OCI-LY3 (cell line): ENCODE measurements at regions not wholly inside any gene's neighbourhood (a gene's known extent, or its start where the extent isn't known, plus 50 kb on each side); places are given as distances from the start of the nearest gene placed in this dataset.
"Not testable (repeated sequence)": the region's sequence is repeated elsewhere in the genome, so short reads cannot be mapped to it uniquely, and the experiment has no call there.

ENCODE experiments used
- H2AFZ ChIP-seq: fragments of 200-600, 300-600 bp; shearing (Covaris generic); 2 replicates; pipeline ENCODE4 v1.6.0; 2014; ENCODE audit warnings: antibody characterized with exemption, low read depth, low read length
- H3K27ac ChIP-seq: fragments of 200-600, 300-600 bp; sonication (generic); 2 replicates; pipeline ENCODE4 v1.5.1; 2014; ENCODE audit warnings: mild to moderate bottlenecking, low read length, moderate library complexity, mixed read lengths
- H3K27me3 ChIP-seq: fragments of 200-600, 300-600 bp; sonication (generic); 2 replicates; pipeline ENCODE4 v1.6.1; 2014; ENCODE audit warnings: low read depth, low read length, mixed read lengths
- H3K36me3 ChIP-seq: fragments of 200-600, 300-600 bp; sonication (generic); replicated peaks from 2 replicates; pipeline ENCODE3; 2014; ENCODE audit warnings: low read depth, low read length, mixed read lengths
- H3K4me1 ChIP-seq: fragments of 300-600, 200-600 bp; sonication (generic); 2 replicates; pipeline ENCODE4 v1.6.1; 2014; ENCODE audit warnings: low read length, mixed read lengths
- H3K4me2 ChIP-seq: fragments of 200-600, 300-600 bp; sonication (generic); 2 replicates; pipeline ENCODE4 v1.6.1; 2014; ENCODE audit warnings: low read length, mixed read lengths
- H3K4me3 ChIP-seq: fragments of 300-600, 200-600 bp; sonication (generic); 2 replicates; pipeline ENCODE4 v1.5.1; 2014; ENCODE audit warnings: antibody characterized with exemption, mild to moderate bottlenecking, low read length, moderate library complexity
- H3K79me2 ChIP-seq: fragments of 300-600, 200-600 bp; shearing (Covaris generic); 2 replicates; pipeline ENCODE4 v1.6.1; 2014; ENCODE audit warnings: mild to moderate bottlenecking, low read length, mixed read lengths
- H3K9ac ChIP-seq: fragments of 300-600, 200-600 bp; shearing (Covaris generic); 2 replicates; pipeline ENCODE4 v1.6.0; 2014; ENCODE audit warnings: mild to moderate bottlenecking, low read length, moderate library complexity
- H3K9me3 ChIP-seq: fragments of 200-600, 300-600 bp; shearing (Covaris generic); 2 replicates; pipeline ENCODE4 v1.6.1; 2014; ENCODE audit warnings: low read length, mixed read lengths; ENCODE audit not compliant: insufficient read depth
- H4K20me1 ChIP-seq: fragments of 200-600, 300-600 bp; sonication (generic); 2 replicates; pipeline ENCODE4 v1.6.1; 2016; ENCODE audit warnings: low read length, mixed read lengths; ENCODE audit not compliant: insufficient read depth
- EZH2phosphoT487 ChIP-seq: fragments of 200-600 bp; shearing (Covaris generic); IDR thresholded peaks from 2 replicates; pipeline ENCODE4 v1.6.1; 2018; ENCODE audit warnings: antibody characterized with exemption, mixed run types, low read depth
- TF ChIP-seq, protein P1 (sequence below): fragments of 200-600, 300-600 bp; sonication (generic); IDR thresholded peaks from 2 replicates; pipeline ENCODE4 v1.5.1; 2014; ENCODE audit warnings: antibody characterized with exemption, low read length, low read depth

DNA sequence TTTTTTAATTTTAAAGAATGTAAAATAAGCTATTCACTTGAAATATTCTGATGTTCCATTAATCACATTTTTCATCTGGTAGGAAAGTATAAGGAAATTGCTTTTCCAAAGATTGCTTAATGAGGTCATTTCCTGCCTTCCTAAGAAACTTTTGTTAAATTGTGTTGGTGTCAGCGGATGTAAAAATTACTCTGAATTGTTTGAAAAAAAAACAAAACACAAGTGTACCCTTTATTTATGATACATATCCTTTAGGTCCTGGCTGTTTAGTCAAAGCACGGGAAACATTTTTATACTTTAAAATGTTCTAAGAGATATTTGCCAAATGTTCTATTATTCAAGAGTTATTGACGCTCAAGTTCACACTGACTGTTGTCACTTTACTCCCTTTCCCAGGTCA, 1357.4 kb upstream of the GOT2 start:
- Histone ChIP-seq H3K79me2 (no peaks in the 10 kb centered on the region), H3K9ac (no peak overlapping the region), H3K27ac (no peak overlapping the region), H3K36me3 (no peaks in the 10 kb centered on the region), H3K4me3 (no peak overlapping the region), H2AFZ (no peak overlapping the region), H4K20me1 (no peaks in the 10 kb centered on the region), H3K9me3 (no peaks in the 10 kb centered on the region), H3K4me2 (no peak overlapping the region), H3K4me1 (no peaks in the 10 kb centered on the region), H3K27me3 (no peaks in the 10 kb centered on the region)
- no peak for TF ChIP-seq EZH2phosphoT487
- TF ChIP-seq, protein P1, sequence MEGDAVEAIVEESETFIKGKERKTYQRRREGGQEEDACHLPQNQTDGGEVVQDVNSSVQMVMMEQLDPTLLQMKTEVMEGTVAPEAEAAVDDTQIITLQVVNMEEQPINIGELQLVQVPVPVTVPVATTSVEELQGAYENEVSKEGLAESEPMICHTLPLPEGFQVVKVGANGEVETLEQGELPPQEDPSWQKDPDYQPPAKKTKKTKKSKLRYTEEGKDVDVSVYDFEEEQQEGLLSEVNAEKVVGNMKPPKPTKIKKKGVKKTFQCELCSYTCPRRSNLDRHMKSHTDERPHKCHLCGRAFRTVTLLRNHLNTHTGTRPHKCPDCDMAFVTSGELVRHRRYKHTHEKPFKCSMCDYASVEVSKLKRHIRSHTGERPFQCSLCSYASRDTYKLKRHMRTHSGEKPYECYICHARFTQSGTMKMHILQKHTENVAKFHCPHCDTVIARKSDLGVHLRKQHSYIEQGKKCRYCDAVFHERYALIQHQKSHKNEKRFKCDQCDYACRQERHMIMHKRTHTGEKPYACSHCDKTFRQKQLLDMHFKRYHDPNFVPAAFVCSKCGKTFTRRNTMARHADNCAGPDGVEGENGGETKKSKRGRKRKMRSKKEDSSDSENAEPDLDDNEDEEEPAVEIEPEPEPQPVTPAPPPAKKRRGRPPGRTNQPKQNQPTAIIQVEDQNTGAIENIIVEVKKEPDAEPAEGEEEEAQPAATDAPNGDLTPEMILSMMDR = no peak

DNA sequence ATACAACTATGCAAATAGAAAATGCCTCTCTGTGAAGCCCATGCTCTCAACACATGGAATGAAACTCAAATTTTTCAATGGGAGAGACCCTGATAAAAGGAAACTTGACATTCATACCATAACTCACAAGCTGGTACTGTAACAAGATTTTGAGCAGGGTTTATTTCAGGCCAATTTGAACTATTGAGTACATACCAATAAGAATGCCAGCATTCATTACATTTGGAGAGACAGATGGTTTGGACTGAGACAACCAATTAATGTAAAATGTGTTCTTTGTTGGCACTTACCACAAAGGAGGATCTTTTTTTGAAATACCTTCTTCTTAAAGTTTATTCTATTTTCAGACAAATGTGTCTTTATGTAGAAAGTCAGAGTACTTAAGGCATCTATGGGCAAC, 1357.0 kb upstream of the GOT2 start:
- Histone ChIP-seq H3K27ac (no peak overlapping the region), H3K9ac (no peak overlapping the region), H3K4me1 (no peaks in the 10 kb centered on the region), H3K27me3 (no peaks in the 10 kb centered on the region), H3K9me3 (no peaks in the 10 kb centered on the region), H3K36me3 (no peaks in the 10 kb centered on the region), H3K79me2 (no peaks in the 10 kb centered on the region), H3K4me3 (no peak overlapping the region), H3K4me2 (no peak overlapping the region), H4K20me1 (no peaks in the 10 kb centered on the region), H2AFZ (no peak overlapping the region)
- TF ChIP-seq EZH2phosphoT487 = no peak
- TF ChIP-seq, protein P1 = no peak

DNA sequence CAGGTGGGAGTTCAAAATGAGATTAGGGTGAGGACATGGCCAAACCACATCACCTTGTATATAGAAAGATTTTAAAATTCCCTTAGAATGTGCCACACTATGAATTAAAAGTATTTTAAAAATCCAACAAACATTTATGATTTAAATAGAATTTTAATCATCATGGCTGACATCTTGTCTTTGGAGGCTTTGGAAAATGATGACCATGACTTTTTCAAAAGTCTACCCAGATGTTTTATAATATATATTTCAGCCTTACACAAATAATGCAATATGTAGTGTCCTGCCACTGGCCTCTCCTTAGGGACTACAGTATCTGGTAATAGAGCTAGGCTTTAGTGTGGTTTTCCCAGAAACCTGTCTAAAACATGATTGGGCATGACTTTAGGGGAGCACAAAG, 1353.4 kb upstream of the GOT2 start:
- H3K4me1 ChIP-seq = no peaks in the 10 kb centered on the region
- no peak overlapping the region for H3K4me3 ChIP-seq
- H3K27ac ChIP-seq = no peak overlapping the region
- TF ChIP-seq, protein P1 = no peak
- no peak for TF ChIP-seq EZH2phosphoT487
- H3K4me2 ChIP-seq = no peak overlapping the region
- no peaks in the 10 kb centered on the region for H3K36me3 ChIP-seq
- no peaks in the 10 kb centered on the region for H3K79me2 ChIP-seq
- H4K20me1 ChIP-seq = no peaks in the 10 kb centered on the region
- H3K9ac ChIP-seq = no peak overlapping the region
- no peaks in the 10 kb centered on the region for H3K9me3 ChIP-seq
- no peak overlapping the region for H2AFZ ChIP-seq
- H3K27me3 ChIP-seq = no peaks in the 10 kb centered on the region

DNA sequence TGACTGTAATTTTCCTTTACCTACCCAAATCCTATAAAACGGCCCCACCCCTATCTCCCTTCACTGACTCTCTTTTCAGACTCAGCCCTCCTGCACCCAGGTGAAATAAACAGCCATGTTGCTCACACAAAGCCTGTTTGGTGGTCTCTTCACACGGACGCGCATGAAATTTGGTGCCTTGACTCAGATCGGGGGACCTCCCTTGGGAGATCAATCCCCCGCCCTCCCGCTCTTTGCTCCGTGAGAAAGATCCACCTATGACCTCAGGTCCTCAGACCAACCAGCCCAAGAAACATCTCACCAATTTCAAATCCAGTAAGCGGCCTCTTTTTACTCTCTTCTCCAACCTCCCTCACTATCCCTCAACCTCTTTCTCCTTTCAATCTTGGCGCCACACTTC, 1344.7 kb upstream of the GOT2 start:
- not testable (repeated sequence) for H3K9ac ChIP-seq, H3K79me2 ChIP-seq, H3K27me3 ChIP-seq, H4K20me1 ChIP-seq, H2AFZ ChIP-seq, H3K36me3 ChIP-seq, H3K4me3 ChIP-seq, H3K9me3 ChIP-seq, H3K27ac ChIP-seq, H3K4me2 ChIP-seq, H3K4me1 ChIP-seq

DNA sequence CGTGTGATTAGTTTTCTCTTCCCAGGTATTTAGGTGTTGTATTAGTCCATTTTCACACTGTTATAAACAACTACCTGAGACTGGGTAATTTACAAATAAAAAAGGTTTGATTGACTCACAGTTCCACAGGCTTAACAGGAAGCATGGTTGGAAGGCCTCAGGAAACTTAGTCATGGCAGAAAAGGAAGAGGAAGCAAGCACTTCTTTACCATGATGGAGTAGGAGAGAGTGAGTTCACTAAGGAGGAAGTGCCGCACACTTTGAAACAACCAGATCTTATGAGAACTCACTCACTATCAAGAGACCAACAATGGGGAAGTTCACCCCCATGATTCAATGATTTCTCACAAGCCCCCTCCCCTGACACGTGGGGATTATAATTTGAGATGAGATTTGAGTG, 1343.7 kb upstream of the GOT2 start:
- H4K20me1 ChIP-seq = no peaks in the 10 kb centered on the region
- no peaks in the 10 kb centered on the region for H3K4me1 ChIP-seq
- no peaks in the 10 kb centered on the region for H3K9me3 ChIP-seq
- no peak overlapping the region for H3K4me2 ChIP-seq
- H3K79me2 ChIP-seq = no peaks in the 10 kb centered on the region
- no peaks in the 10 kb centered on the region for H3K27me3 ChIP-seq
- H3K27ac ChIP-seq = no peak overlapping the region
- no peak overlapping the region for H2AFZ ChIP-seq
- no peak for TF ChIP-seq EZH2phosphoT487
- TF ChIP-seq, protein P1 = no peak
- H3K36me3 ChIP-seq = no peaks in the 10 kb centered on the region
- no peak overlapping the region for H3K4me3 ChIP-seq
- no peak overlapping the region for H3K9ac ChIP-seq
